K562 (cell line): ENCODE measurements at regions not wholly inside any gene's neighbourhood (a gene's known extent, or its start where the extent isn't known, plus 50 kb on each side); places are given as distances from the start of the nearest gene placed in this dataset.

Experiments used
- ATAC-seq: fragments of 200-7000 bp; cut with Tn5 transposase; 3 replicates; pipeline ENCODE4 v1.9.1; 2020; ENCODE audit warnings: moderate library complexity
- BruUV-seq: library from RNA; stranded (reverse); fragments of 400-500 nt; replicated peaks from 2 replicates; lab custom pipeline; 2021; lab: Mats Ljungman, UMichigan
- CTCF ChIA-PET: fragments of 300-600 bp; formaldehyde crosslinking; extraction: SDS; loops from one replicate; lab custom pipeline; 2021; ENCODE audit warnings: low intra/inter-chr PET ratio; lab: Yijun Ruan, JAX
- POLR2A ChIA-PET: fragments of 300-600, 350-650 bp; sonication (Branson Sonifier 250); formaldehyde crosslinking; extraction: SDS; loops from one replicate; lab custom pipeline; 2021; ENCODE audit warnings: antibody characterized with exemption, inconsistent platforms; lab: Yijun Ruan, JAX
- DNase-seq, 4 experiments: peaks; one replicate each; pipeline versions ENCODE4 v3.0.0 to v3.0.0-alpha.2; 2011 to 2018; ENCODE audit warnings: low spot score in 3 of 4, mixed read lengths in 3 of 4; ENCODE audit errors: extremely low read depth in 1 of 4
- FAIRE-seq: peaks from 2 replicates; lab custom pipeline; 2011; peaks lifted over from hg19 to GRCh38; lab: Jason Lieb, UNC
- H2AFZ ChIP-seq: 2 replicates; pipeline ENCODE4 v1.6.0; 2011; ENCODE audit warnings: low read depth, low read length, control low read depth, inconsistent platforms
- H3K27ac ChIP-seq: fragments of 200-600 bp; 3 replicates; pipeline ENCODE4 v1.8.0; 2011; ENCODE audit warnings: low read depth, mild to moderate bottlenecking, control low read depth, inconsistent platforms, low read length, moderate library complexity, mixed read lengths; ENCODE audit errors: extremely low read depth
- H3K27me3 ChIP-seq, 2 experiments: fragments of 300-600 bp in 1 of 2; 2 replicates in 1 of 2; 3 replicates in 1 of 2; pipeline versions ENCODE4 v1.6.0 to v1.8.0; 2011; ENCODE audit warnings: inconsistent platforms in 2 of 2, low read length in 2 of 2, mild to moderate bottlenecking in 1 of 2, mixed read lengths in 1 of 2, moderate library complexity in 1 of 2; ENCODE audit not compliant: control insufficient read depth in 2 of 2, insufficient read depth in 2 of 2
- H3K36me3 ChIP-seq: fragments of 300-600 bp; 3 replicates; pipeline ENCODE4 v1.8.0; 2011; ENCODE audit warnings: mild to moderate bottlenecking, low read length, inconsistent platforms; ENCODE audit not compliant: control insufficient read depth, insufficient read depth
- H3K4me1 ChIP-seq, 2 experiments: fragments of 200-600 bp in 1 of 2; replicated peaks in 1 of 2; 2 replicates in 1 of 2; 3 replicates in 1 of 2; pipeline versions ENCODE4 v1.5.1 to v1.8.0; 2011; ENCODE audit warnings: inconsistent platforms in 2 of 2, low read length in 2 of 2, mild to moderate bottlenecking in 1 of 2, mixed read lengths in 1 of 2, moderate library complexity in 1 of 2; ENCODE audit not compliant: control insufficient read depth in 2 of 2, insufficient read depth in 2 of 2
- H3K4me2 ChIP-seq: 2 replicates; pipeline ENCODE4 v1.6.1; 2011; ENCODE audit warnings: low read length, control low read depth, inconsistent platforms, mixed read lengths; ENCODE audit not compliant: insufficient read depth
- H3K4me3 ChIP-seq: fragments of 200-600 bp; sonication (generic), shearing (Covaris generic); 2 replicates; pipeline ENCODE4 v1.5.1; 2016; ENCODE audit warnings: control low read depth, inconsistent platforms
- H3K79me2 ChIP-seq: fragments of 200-600 bp; 3 replicates; pipeline ENCODE4 v1.8.0; 2011; ENCODE audit warnings: low read length, inconsistent platforms; ENCODE audit not compliant: control insufficient read depth, insufficient read depth
- H3K9ac ChIP-seq, 2 experiments: 2 replicates each; pipeline versions ENCODE4 v1.6.0 to v1.6.1; 2011; ENCODE audit warnings: low read depth in 2 of 2, low read length in 2 of 2, control low read depth in 1 of 2, inconsistent platforms in 1 of 2, mild to moderate bottlenecking in 1 of 2, mixed read lengths in 1 of 2; ENCODE audit not compliant: insufficient read depth in 1 of 2
- H3K9me1 ChIP-seq: one replicate; pipeline ENCODE4 v1.6.0; 2011; ENCODE audit warnings: inconsistent platforms, mild to moderate bottlenecking, low read length, moderate library complexity; ENCODE audit not compliant: control insufficient read depth, insufficient read depth
- H3K9me3 ChIP-seq: replicated peaks from 2 replicates; pipeline ENCODE4 v1.5.1; 2011; ENCODE audit warnings: low read depth, low read length, inconsistent platforms; ENCODE audit not compliant: control insufficient read depth, insufficient read depth
- H4K20me1 ChIP-seq: replicated peaks from 2 replicates; pipeline ENCODE4 v1.6.1; 2011; ENCODE audit warnings: low read length, inconsistent platforms, mixed read lengths; ENCODE audit not compliant: control insufficient read depth, insufficient read depth
- E2F5 ChIP-seq: sonication (generic); formaldehyde crosslinking; IDR thresholded peaks from 2 replicates; pipeline ENCODE4 v1.8.0; 2022; ENCODE audit warnings: mild to moderate bottlenecking, missing genetic modification reagents
- HCFC1 ChIP-seq: IDR thresholded peaks from 2 replicates; pipeline ENCODE4 v1.6.1; 2012; ENCODE audit warnings: low read depth, low read length, improper control_type of control experiment
- MAZ ChIP-seq, 2 experiments: fragments of 450-650 bp in 1 of 2; sonication (generic) in 1 of 2; formaldehyde crosslinking; IDR thresholded peaks in 1 of 2; conservative IDR thresholded peaks in 1 of 2; 2 replicates each; pipeline versions ENCODE4 v1.4.0 to v1.5.0; 2020; ENCODE audit warnings: mild to moderate bottlenecking in 1 of 2, missing genetic modification reagents in 1 of 2
- MCM7 ChIP-seq, 2 experiments: fragments of 450-650 bp; IDR thresholded peaks; 2 replicates each; pipeline ENCODE4 v1.6.1; 2016 to 2018
- NR2F6 ChIP-seq: fragments of 450-650 bp; formaldehyde crosslinking; IDR thresholded peaks from 2 replicates; pipeline ENCODE4 v1.4.0; 2020; ENCODE audit warnings: mild to moderate bottlenecking
- POLR2AphosphoS5 ChIP-seq: IDR thresholded peaks from 2 replicates; pipeline ENCODE4 v1.6.1; 2011; ENCODE audit warnings: mild to moderate bottlenecking, low read depth, low read length, moderate library complexity; ENCODE audit not compliant: control insufficient read depth, insufficient read depth
- POLR3A ChIP-seq: IDR thresholded peaks from 2 replicates; pipeline ENCODE4 v1.6.1; 2011; ENCODE audit warnings: borderline replicate concordance, mild to moderate bottlenecking, moderate library complexity; ENCODE audit not compliant: insufficient read length, insufficient read depth; ENCODE audit errors: extremely low read depth
- RAD51 ChIP-seq: fragments of 450-650 bp; IDR thresholded peaks from 2 replicates; pipeline ENCODE4 v1.7.1; 2016; ENCODE audit warnings: low read depth, mild to moderate bottlenecking, borderline replicate concordance
- RB1 ChIP-seq: fragments of 450-650 bp; IDR thresholded peaks from 2 replicates; pipeline ENCODE4 v1.6.1; 2017; ENCODE audit warnings: low read depth, mild to moderate bottlenecking
- SETDB1 ChIP-seq: IDR thresholded peaks from one replicate; pipeline ENCODE4 v1.6.1; 2012; ENCODE audit warnings: low read length, control low read depth, inconsistent platforms
- SIN3B ChIP-seq: fragments of 450-650 bp; IDR thresholded peaks from 2 replicates; pipeline ENCODE4 v1.6.1; 2017; ENCODE audit warnings: low read depth, mild to moderate bottlenecking, moderate library complexity
- TCF7L2 ChIP-seq: fragments of 150-350 bp; IDR thresholded peaks from 2 replicates; pipeline ENCODE4 v1.6.1; 2016; ENCODE audit warnings: low read depth, mild to moderate bottlenecking, low read length, moderate library complexity
- ZNF41 ChIP-seq: fragments of 250-450 bp; sonication (Bioruptor Pico); conservative IDR thresholded peaks from 2 replicates; pipeline ENCODE4 v1.4.0; 2020; ENCODE audit warnings: mild to moderate bottlenecking
- ZNF830 ChIP-seq: fragments of 250-450 bp; sonication (Bioruptor Pico); IDR thresholded peaks from 2 replicates; pipeline ENCODE4 v1.5.0; 2021; ENCODE audit warnings: mild to moderate bottlenecking
- WGBS: fragments of 100-300 bp; shearing (Covaris generic); methylation state at CpG from one replicate; pipeline ENCODE4 v1.1.6; 2016; ENCODE audit warnings: low coverage, mixed read lengths; ENCODE audit not compliant: insufficient coverage; ENCODE audit errors: missing lambda C conversion rate; 5-methylcytosine and 5-hydroxymethylcytosine counted together
- in situ Hi-C: fragments of 300-500 bp; cut with MboI; formaldehyde crosslinking; loops from 4 replicates; pipeline ENCODE4 v1.15.0; 2018; ENCODE audit warnings: inconsistent platforms, mixed read lengths
- intact Hi-C: fragments of 100-400 bp; cut with micrococcal nuclease; formaldehyde crosslinking; loops from 2 replicates; pipeline ENCODE4 v1.14.2; 2022
- TF ChIP-seq, protein P1 (sequence below): fragments of 250-450 bp; sonication (Bioruptor Pico); IDR thresholded peaks from 2 replicates; pipeline ENCODE4 v1.4.0; 2020; ENCODE audit warnings: mild to moderate bottlenecking, moderate library complexity, borderline replicate concordance
- TF ChIP-seq, protein P2 (sequence below): IDR thresholded peaks from 2 replicates; pipeline ENCODE4 v1.6.1; 2012; ENCODE audit warnings: low read depth, low read length, improper control_type of control experiment, borderline replicate concordance

GRCh38 chr21:39021478-39021832 is 161.8 kb downstream of the PSMG1 start (continued):
- TF ChIP-seq, protein P1, sequence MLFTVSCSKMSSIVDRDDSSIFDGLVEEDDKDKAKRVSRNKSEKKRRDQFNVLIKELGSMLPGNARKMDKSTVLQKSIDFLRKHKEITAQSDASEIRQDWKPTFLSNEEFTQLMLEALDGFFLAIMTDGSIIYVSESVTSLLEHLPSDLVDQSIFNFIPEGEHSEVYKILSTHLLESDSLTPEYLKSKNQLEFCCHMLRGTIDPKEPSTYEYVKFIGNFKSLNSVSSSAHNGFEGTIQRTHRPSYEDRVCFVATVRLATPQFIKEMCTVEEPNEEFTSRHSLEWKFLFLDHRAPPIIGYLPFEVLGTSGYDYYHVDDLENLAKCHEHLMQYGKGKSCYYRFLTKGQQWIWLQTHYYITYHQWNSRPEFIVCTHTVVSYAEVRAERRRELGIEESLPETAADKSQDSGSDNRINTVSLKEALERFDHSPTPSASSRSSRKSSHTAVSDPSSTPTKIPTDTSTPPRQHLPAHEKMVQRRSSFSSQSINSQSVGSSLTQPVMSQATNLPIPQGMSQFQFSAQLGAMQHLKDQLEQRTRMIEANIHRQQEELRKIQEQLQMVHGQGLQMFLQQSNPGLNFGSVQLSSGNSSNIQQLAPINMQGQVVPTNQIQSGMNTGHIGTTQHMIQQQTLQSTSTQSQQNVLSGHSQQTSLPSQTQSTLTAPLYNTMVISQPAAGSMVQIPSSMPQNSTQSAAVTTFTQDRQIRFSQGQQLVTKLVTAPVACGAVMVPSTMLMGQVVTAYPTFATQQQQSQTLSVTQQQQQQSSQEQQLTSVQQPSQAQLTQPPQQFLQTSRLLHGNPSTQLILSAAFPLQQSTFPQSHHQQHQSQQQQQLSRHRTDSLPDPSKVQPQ (CRISPR knock-in tag): no peak
- no peak for TF ChIP-seq MAZ (CRISPR knock-in tag; conservative IDR thresholded peaks at IDR 0.05 in 1 of 2, IDR thresholded peaks at IDR 0.05 in 1 of 2)
- no peak for TF ChIP-seq ZNF830 (CRISPR knock-in tag)
- TF ChIP-seq POLR3A: no peak

DNA sequence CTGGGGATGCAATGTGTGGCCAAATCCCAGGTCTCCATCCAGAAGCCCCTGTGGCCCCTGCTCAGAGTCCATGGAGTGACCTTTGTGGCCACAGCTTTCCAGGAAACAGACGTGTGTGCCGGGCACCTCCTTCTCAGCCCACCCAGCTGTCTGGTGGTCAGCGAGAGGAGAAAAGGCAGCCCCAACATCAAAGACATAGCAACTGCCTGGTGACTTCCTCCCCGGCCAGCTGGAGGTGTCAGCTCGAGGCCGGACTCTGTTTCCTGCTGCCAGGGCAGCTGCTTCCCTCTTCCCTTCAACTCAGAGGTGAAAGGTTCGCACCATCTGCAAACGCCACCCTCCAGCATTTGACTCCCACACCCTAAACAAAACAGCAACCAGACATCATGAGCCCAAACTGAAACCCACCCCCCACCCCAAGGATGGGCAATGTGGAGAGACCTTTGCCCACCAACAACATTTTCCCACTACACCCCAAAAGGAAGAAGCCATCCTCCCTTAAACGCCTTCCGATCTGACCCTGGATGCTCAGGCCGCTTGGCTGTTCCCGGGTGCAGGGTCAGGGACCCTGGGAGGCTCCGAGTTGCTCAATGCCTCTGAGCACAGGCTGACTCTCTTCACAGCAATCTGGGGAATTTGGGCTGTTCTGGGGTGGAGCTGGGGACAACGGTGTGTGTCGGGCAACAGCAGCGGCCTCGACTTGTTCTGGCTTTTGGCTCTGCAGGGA is 162.3 kb downstream of the PSMG1 start:
- H3K9me1 ChIP-seq: no peaks in the 10 kb centered on the region
- no peaks in the 10 kb centered on the region for H3K79me2 ChIP-seq
- H3K9ac ChIP-seq: no peak overlapping the region
- WGBS: 4% methylated on average over 17 of the region's 17 CpGs
- in situ Hi-C loops (no loop called here), intact Hi-C loops (no loop called here)
- no peak overlapping the region for H3K27ac ChIP-seq
- H2AFZ ChIP-seq: no peak overlapping the region
- FAIRE-seq (no peak), DNase-seq (no peak), ATAC-seq (no peak)
- no peak overlapping the region for H3K4me3 ChIP-seq
- POLR2A ChIA-PET: interaction anchor here (1.6 kb wide), 1 partner anchor 84 kb away, joined by 5 read pairs; no protein-coding TSS in a partner anchor
- CTCF ChIA-PET: interaction anchor here (0.6 kb wide), 1 partner anchor 257 kb away, joined by 3 read pairs; no protein-coding TSS in a partner anchor
- H3K4me2 ChIP-seq: no peak overlapping the region
- H3K27me3 ChIP-seq: peaks cover 44 to 67% of the 10 kb centered on the region in 2 experiments
- no peaks in the 10 kb centered on the region for H4K20me1 ChIP-seq
- H3K36me3 ChIP-seq: no peaks in the 10 kb centered on the region
- no TSS peak for BruUV-seq
- H3K4me1 ChIP-seq: peaks cover 0 to 6% of the 10 kb centered on the region in 2 experiments; a peak in 2 of 5 replicates
- H3K9me3 ChIP-seq: no peaks in the 10 kb centered on the region
- TF ChIP-seq NR2F6 (CRISPR knock-in tag) (no peak), RB1 (no peak), HCFC1 (no peak), SETDB1 (no peak), POLR2AphosphoS5 (no peak), E2F5 (no peak), SIN3B (no peak), ZNF41 (CRISPR knock-in tag) (no peak), RAD51 (no peak), MCM7 (IDR thresholded peaks at IDR 0.05) (no peak), TCF7L2 (no peak)
- TF ChIP-seq, protein P2, sequence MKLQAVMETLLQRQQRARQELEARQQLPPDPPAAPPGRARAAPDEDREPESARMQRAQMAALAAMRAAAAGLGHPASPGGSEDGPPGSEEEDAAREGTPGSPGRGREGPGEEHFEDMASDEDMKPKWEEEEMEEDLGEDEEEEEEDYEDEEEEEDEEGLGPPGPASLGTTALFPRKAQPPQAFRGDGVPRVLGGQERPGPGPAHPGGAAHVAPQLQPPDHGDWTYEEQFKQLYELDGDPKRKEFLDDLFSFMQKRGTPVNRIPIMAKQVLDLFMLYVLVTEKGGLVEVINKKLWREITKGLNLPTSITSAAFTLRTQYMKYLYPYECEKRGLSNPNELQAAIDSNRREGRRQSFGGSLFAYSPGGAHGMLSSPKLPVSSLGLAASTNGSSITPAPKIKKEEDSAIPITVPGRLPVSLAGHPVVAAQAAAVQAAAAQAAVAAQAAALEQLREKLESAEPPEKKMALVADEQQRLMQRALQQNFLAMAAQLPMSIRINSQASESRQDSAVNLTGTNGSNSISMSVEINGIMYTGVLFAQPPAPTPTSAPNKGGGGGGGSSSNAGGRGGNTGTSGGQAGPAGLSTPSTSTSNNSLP: no peak
